Loucy (cell line): ENCODE measurements at regions not wholly inside any gene's neighbourhood (a gene's known extent, or its start where the extent isn't known, plus 50 kb on each side); places are given as distances from the start of the nearest gene placed in this dataset.

Experiments used
- CTCF ChIP-seq: fragments of 200-600 bp; sonication (generic); conservative IDR thresholded peaks from 2 replicates; pipeline ENCODE4 v1.5.1; 2014; ENCODE audit warnings: mild to moderate bottlenecking, antibody characterized with exemption, low read length
- EZH2phosphoT487 ChIP-seq: fragments of 200-600 bp; IDR thresholded peaks from 2 replicates; pipeline ENCODE4 v1.6.1; 2018; ENCODE audit warnings: antibody characterized with exemption, mild to moderate bottlenecking, moderate library complexity, borderline replicate concordance

- TF ChIP-seq CTCF (no peak), EZH2phosphoT487 (no peak)
Measured at GRCh38 chr1:83548311-83548710, 450.6 kb downstream of the TTLL7 start.
